ES-I3 (cell line): ENCODE measurements at regions not wholly inside any gene's neighbourhood (a gene's known extent, or its start where the extent isn't known, plus 50 kb on each side); places are given as distances from the start of the nearest gene placed in this dataset.
"Not testable (repeated sequence)": the region's sequence is repeated elsewhere in the genome, so short reads cannot be mapped to it uniquely, and the experiment has no call there.

ENCODE experiments used
- H3K36me3 ChIP-seq: 2 replicates; pipeline ENCODE4 v1.6.1; 2013; ENCODE audit warnings: mild to moderate bottlenecking, low read length, control low read depth, moderate library complexity; ENCODE audit not compliant: insufficient read depth
- H3K4me1 ChIP-seq: 2 replicates; pipeline ENCODE4 v1.6.1; 2013; ENCODE audit warnings: mild to moderate bottlenecking, control low read depth, low read length; ENCODE audit not compliant: insufficient read depth
- H3K9ac ChIP-seq: 2 replicates; pipeline ENCODE4 v1.6.1; 2013; ENCODE audit warnings: low read depth, mild to moderate bottlenecking, low read length, moderate library complexity
- H3K9me3 ChIP-seq: 2 replicates; pipeline ENCODE4 v1.6.1; 2013; ENCODE audit warnings: mild to moderate bottlenecking, low read length, moderate library complexity; ENCODE audit not compliant: control insufficient read depth, insufficient read depth

GRCh38 chr6:141990840-141991239 is 141.9 kb upstream of the GJE1 start:
- Histone ChIP-seq H3K36me3 (no peaks in the 10 kb centered on the region), H3K9me3 (peaks cover 7% of the 10 kb centered on the region), H3K4me1 (peaks cover 8% of the 10 kb centered on the region), H3K9ac (no peak overlapping the region)

- no peak overlapping the region for H3K9ac ChIP-seq
- H3K36me3 ChIP-seq = no peaks in the 10 kb centered on the region
- H3K4me1 ChIP-seq = peaks cover 8% of the 10 kb centered on the region
- H3K9me3 ChIP-seq = peaks cover 4% of the 10 kb centered on the region; the same call in 1 of the 2 replicates
These were observed 143.1 kb upstream of the GJE1 start for GRCh38 chr6:141989706-141989959.

GRCh38 chr6:141988954-141989705 is 143.6 kb upstream of the GJE1 start:
- no peaks in the 10 kb centered on the region for H3K36me3 ChIP-seq
- H3K4me1 ChIP-seq = peaks cover 8% of the 10 kb centered on the region
- H3K9me3 ChIP-seq = peaks cover 4% of the 10 kb centered on the region; the same call in 1 of the 2 replicates
- H3K9ac ChIP-seq = no peak overlapping the region

- H3K36me3 ChIP-seq = no peaks in the 10 kb centered on the region
- H3K9me3 ChIP-seq = 0 out of 2 replicates have a peak, but pooled peaks cover 3% of the 10 kb centered on the region
- no peak overlapping the region for H3K9ac ChIP-seq
- H3K4me1 ChIP-seq = peaks cover 8% of the 10 kb centered on the region
These were observed 144.4 kb upstream of the GJE1 start for GRCh38 chr6:141988327-141988726.

GRCh38 chr6:141986457-141986856 is 146.3 kb upstream of the GJE1 start:
- no peaks in the 10 kb centered on the region for H3K36me3 ChIP-seq
- no peaks in the 10 kb centered on the region for H3K9me3 ChIP-seq
- no peak overlapping the region for H3K9ac ChIP-seq
- H3K4me1 ChIP-seq = peaks cover 8% of the 10 kb centered on the region

- H3K9me3 ChIP-seq = no peaks in the 10 kb centered on the region
- no peaks in the 10 kb centered on the region for H3K4me1 ChIP-seq
- no peak overlapping the region for H3K9ac ChIP-seq
- H3K36me3 ChIP-seq = no peaks in the 10 kb centered on the region; the same call in 1 of the 2 replicates
These were observed 151.5 kb upstream of the GJE1 start for GRCh38 chr6:141981190-141981589.

- Histone ChIP-seq H3K4me1 (no peaks in the 10 kb centered on the region), H3K9me3 (no peaks in the 10 kb centered on the region), H3K36me3 (no peaks in the 10 kb centered on the region; the same call in 1 of the 2 replicates), H3K9ac (no peak overlapping the region)
These were observed 154.9 kb upstream of the GJE1 start for GRCh38 chr6:141977782-141978181.

GRCh38 chr6:141976994-141977393 is 155.7 kb upstream of the GJE1 start:
- Histone ChIP-seq H3K9ac (no peak overlapping the region), H3K36me3 (no peaks in the 10 kb centered on the region; the same call in 1 of the 2 replicates), H3K4me1 (no peaks in the 10 kb centered on the region), H3K9me3 (no peaks in the 10 kb centered on the region)

GRCh38 chr6:141969768-141970415 is 162.8 kb upstream of the GJE1 start:
- H3K4me1 ChIP-seq, H3K36me3 ChIP-seq, H3K9me3 ChIP-seq, H3K9ac ChIP-seq: not testable (repeated sequence)

GRCh38 chr6:141969201-141969600 is 163.5 kb upstream of the GJE1 start:
- Histone ChIP-seq H3K9me3 (no peaks in the 10 kb centered on the region), H3K36me3 (no peaks in the 10 kb centered on the region), H3K9ac (no peak overlapping the region), H3K4me1 (no peaks in the 10 kb centered on the region)

GRCh38 chr6:141968632-141969031 is 164.1 kb upstream of the GJE1 start:
- no peaks in the 10 kb centered on the region for H3K4me1 ChIP-seq
- H3K36me3 ChIP-seq = no peaks in the 10 kb centered on the region
- H3K9me3 ChIP-seq = no peaks in the 10 kb centered on the region
- H3K9ac ChIP-seq = no peak overlapping the region

- H3K9me3 ChIP-seq = no peaks in the 10 kb centered on the region
- H3K9ac ChIP-seq = no peak overlapping the region
- no peaks in the 10 kb centered on the region for H3K36me3 ChIP-seq
- no peaks in the 10 kb centered on the region for H3K4me1 ChIP-seq
These were observed 167.6 kb upstream of the GJE1 start for GRCh38 chr6:141965016-141965545.

- Histone ChIP-seq H3K9me3 (no peaks in the 10 kb centered on the region), H3K4me1 (no peaks in the 10 kb centered on the region), H3K9ac (no peak overlapping the region), H3K36me3 (no peaks in the 10 kb centered on the region)
These were observed 169.0 kb upstream of the GJE1 start for GRCh38 chr6:141963543-141964295.

GRCh38 chr6:141957271-141957670 is 175.5 kb upstream of the GJE1 start:
- Histone ChIP-seq H3K36me3 (no peaks in the 10 kb centered on the region), H3K4me1 (no peaks in the 10 kb centered on the region), H3K9me3 (peaks cover 5% of the 10 kb centered on the region; the same call in 1 of the 2 replicates), H3K9ac (no peak overlapping the region)
